GM03348 (cell line): ENCODE measurements at regions not wholly inside any gene's neighbourhood (a gene's known extent, or its start where the extent isn't known, plus 50 kb on each side); places are given as distances from the start of the nearest gene placed in this dataset.
"Not testable (repeated sequence)": the region's sequence is repeated elsewhere in the genome, so short reads cannot be mapped to it uniquely, and the experiment has no call there.

Experiments used
- DNase-seq: peaks from one replicate; pipeline ENCODE4 v3.0.0; 2012; ENCODE audit warnings: low spot score

DNA sequence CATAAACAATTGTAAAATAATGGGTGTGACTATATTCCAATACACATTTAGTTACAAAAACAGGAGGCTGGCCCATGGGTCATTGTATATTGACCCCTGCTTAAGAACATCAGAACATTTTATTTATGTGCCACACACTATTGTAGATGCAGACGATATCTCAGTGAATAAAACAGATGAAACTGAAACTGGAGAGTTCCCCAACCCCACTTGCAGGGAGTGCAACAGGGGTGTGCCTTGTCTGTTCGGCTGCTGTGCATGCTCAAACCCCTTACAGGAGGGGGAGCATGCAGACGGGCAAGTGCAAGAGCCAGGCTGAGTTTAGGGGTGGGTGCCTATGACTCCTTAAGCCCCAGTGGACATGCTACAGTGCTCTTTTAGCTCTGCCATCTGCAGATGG is 509.6 kb downstream of the IGSF11 start:
- no peak for DNase-seq

DNA sequence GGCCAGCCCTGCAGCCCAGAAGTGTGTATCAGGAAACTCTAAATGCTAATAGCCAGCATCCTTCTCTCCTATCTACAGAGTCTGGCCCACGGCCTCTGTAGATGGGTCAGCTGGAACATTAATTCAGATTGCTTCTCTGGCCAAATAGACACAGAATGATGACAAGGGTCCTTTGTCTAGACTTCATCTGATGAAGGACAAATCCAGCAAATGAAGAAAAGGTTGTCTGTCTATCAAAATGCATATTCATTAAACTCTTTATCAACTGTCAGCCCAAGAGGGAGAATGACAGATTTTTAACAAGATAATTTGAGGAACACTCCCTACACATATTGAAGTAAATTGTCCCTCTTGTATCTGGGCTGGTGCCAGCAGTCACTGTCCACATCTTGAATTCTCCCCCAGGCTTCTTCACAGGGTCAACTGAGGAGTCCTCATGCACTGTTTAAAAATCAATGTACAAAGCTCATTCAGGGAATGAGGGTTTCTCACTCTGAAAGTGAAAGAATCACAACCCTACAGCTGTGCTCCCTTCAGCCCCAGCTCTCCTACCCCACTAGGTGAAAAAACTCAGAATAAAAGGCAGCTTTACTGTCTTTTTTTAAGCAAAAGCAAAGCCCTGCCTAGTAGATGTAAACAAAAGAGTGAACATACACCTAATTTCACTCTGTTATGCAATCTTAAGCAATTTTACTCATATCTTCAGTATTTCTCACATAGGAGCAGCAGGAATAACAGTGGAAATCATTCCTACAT is 507.7 kb downstream of the IGSF11 start:
- no peak for DNase-seq

GRCh38 chr3:118527514-118528044 is 507.1 kb downstream of the IGSF11 start:
- no peak for DNase-seq

DNA sequence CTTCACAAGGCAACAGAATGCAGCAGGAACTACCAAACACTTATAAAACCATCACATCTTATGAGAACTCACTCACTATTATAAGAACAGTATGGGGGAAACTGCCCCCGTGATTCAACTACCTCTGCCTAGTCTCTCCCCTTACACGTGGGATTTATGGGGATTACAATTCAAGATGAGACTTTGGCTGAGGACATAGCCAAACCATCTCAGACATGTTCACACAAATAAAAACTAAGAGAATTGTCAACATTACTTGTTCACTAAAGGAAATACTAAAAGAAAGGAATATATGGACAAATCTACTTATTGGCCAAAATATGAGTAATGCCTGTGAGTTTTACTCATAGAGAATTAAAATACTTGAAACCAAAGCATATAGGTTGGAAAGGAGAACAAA is 505.1 kb downstream of the IGSF11 start:
- no peak for DNase-seq

- DNase-seq = no peak
Measured at GRCh38 chr3:118530350-118530922, 504.2 kb downstream of the IGSF11 start.

DNA sequence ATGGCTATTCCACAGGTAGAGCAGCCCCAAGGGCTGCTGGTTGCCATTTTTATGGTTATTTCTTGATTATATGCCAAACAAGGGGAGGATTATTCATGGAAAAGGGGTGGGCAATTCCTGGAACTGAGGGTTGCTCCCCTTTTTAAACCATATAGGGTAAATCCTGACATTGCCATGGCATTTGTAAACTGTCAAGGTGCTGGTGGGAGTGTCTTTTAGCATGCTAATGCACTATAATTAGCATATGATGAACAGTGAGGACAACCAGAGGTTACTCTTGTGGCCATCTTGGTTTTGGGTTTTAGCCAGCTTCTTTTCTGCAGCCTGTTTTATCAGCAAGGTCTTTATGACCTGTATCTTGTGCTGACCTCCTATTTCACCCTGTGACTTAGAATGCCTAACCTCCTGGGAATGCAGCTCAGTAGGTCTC is 503.7 kb downstream of the IGSF11 start:
- DNase-seq = not testable (repeated sequence)

DNA sequence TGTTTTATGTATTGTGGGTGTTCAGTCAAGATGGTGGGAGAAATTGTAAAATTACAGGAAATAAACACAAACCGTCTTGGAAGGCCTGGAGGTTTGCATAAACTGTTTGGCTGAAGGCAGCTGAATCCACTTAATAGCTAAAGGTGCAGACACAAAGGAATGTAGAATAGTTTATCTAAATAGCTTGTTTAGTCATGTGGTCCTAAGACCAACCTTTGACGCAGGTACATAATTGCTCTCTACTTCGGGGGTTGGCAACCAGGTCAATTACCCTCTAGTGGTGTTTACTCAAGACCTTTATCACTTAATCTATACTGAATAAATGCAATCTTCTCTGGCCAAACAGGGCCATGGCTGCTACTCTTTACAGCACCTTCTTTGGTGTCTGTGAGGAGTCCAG is 502.8 kb downstream of the IGSF11 start:
- DNase-seq = no peak

GRCh38 chr3:118533676-118534075 is 501.0 kb downstream of the IGSF11 start:
- DNase-seq = no peak

DNA sequence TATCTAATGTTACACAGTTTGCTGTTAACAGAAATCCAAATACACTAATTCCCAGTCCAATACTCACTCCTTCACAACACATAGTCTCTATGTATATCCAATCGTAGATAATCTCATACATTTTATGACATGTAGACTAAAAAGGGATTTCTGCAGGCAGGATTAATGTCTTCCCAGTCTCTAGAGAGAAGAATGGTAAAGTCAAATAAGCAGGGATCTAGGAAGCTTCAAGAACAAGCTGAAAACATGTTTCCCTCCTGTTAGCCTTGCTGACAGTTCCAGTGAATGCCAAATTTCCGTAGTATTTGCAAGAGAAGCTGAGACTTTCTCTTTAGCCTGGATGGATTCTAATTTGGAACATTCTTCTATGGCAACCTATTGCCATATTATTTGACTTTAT is 500.1 kb downstream of the IGSF11 start:
- DNase-seq = no peak

GRCh38 chr3:118536764-118537163 is 497.9 kb downstream of the IGSF11 start:
- DNase-seq = no peak

- no peak for DNase-seq
Measured at GRCh38 chr3:118537454-118537853, 497.2 kb downstream of the IGSF11 start.

GRCh38 chr3:118538187-118538586 is 496.5 kb downstream of the IGSF11 start:
- no peak for DNase-seq

DNA sequence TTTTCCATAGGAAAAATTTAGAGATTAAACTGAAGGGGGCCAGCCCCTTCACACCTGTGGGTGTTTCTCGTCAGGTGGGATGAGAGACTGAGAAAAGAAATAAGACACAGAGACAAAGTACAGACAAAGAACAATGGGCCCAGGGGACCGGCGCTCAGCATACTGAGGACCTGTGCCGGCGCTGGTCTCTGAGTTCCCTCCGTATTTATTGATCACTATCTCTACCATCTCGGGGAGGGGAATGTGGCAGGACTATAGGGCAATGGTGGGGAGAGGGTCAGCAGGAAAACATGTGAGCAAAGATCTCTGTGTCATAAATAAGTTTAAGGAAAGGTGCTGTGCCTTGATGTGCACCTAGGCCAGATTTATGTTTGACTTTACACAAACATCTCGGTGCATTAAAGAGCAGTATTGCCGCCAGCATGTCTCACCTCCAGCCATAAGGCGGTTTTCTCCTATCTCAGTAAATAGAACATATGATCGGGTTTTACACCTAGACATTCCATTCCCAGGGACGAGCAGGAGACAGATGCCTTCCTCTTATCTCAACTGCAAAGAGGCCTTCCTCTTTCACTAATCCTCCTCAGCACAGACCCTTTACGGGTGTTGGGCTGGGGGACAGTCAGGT is 494.7 kb downstream of the IGSF11 start:
- not testable (repeated sequence) for DNase-seq

DNA sequence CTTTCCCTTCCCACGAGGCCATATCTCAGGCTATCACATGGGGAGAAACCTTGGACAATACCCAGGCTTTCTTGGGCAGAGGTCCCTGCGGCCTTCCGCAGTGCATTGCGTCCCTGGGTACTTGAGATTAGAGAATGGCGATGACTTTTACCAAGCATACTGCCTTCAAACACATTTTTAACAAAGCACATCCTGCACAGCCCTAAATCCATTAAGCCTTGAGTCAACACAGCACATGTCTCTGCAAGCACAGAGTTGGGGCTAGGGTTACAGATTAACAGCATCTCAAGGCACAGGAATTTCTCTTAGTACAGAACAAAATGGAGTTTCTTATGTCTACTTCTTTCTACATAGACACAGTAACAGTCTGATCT is 494.2 kb downstream of the IGSF11 start:
- DNase-seq = not testable (repeated sequence)

- DNase-seq = no peak
Measured at GRCh38 chr3:118540826-118541225, 493.8 kb downstream of the IGSF11 start.

- no peak for DNase-seq
Measured at GRCh38 chr3:118541796-118542195, 492.9 kb downstream of the IGSF11 start.

DNA sequence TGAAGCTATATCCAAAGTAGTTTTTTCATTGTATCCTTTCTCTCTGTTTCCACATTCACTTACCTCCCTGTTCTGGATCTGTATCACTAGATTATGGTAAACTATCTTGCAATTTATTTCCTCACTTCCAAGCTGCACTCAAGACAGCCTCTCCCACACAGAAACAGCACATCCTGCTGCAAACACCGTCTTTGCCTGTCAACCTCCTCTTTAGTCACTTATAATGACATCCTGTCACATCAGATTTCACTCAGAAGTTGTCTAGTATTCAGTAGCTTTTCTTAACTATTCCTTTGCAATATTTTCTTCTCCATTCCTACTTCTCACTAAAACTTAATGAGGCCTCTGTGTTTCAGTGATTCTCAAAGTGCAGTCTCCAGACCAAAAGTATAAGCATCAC is 490.8 kb downstream of the IGSF11 start:
- no peak for DNase-seq

- no peak for DNase-seq
Measured at GRCh38 chr3:118544458-118544857, 490.2 kb downstream of the IGSF11 start.

- DNase-seq = no peak
Measured at GRCh38 chr3:118548434-118548833, 486.2 kb downstream of the IGSF11 start.

DNA sequence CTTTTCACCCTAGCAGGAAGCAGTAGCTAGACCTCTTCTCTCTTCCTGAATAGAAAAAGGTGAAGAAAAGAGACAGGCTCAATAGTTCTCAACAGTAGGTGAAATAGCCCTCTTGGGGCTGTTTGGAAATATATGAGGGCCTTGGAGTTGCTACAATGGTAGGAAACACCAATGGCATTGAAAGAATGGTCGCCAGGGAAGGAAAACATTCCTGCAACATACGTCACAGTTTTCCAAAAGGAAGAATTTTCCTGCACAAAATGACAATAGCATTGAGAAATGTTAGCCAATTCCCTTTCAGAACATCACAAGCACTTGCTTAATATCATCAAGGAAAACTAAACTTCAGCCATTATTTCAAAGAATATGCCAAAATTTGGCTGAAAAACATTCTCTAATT is 484.5 kb downstream of the IGSF11 start:
- no peak for DNase-seq

DNA sequence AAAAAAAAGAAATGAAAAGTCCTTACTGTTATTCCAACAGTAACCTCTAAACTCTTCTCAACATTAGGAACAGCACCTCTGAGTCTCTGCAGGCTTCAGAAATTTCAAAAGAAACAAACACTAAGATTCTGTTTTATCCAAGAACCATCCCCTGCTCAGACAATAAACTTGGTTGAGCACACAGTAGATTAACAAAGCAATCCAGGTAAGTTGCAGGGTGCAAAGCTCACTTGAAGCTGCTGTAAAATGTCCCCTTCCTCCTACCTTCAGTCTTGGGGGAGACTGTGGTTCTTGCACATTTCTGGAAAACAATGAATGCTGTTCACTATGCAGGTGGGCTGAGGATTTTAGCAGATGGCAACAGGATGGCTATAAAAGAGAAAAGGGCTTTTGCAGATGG is 484.1 kb downstream of the IGSF11 start:
- no peak for DNase-seq

GRCh38 chr3:118554148-118554838 is 480.4 kb downstream of the IGSF11 start:
- no peak for DNase-seq

DNA sequence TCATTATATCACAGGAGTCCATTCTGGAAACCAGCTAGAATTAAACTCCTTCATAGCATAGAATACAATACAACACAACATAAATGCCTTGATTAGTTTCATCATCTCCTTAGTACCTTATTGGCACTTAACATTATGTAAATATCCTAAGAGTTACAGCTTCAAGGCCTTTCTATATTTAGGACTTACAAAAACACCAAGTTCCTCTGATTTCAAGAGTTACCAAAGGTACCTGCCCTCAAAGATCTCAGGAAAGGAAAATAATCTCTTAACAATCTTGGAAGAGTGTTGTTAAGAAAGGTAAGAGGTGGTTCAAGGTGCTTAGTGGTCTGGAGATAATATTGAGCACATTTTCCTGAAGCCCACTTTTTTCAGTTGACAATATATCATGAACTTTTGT is 477.7 kb downstream of the IGSF11 start:
- no peak for DNase-seq
